ENCODE measurements at regions not wholly inside any gene's neighbourhood (a gene's known extent, or its start where the extent isn't known, plus 50 kb on each side); places are given as distances from the start of the nearest gene placed in this dataset.

GRCh38 chr3:70517124-70517890 is 204.9 kb upstream of the MDFIC2 start:
- dilution Hi-C loops (cut with MboI; ENCODE audit: extremely low pct_ligation_motif_present, low sequenced_read_pairs), result no loop called here

DNA sequence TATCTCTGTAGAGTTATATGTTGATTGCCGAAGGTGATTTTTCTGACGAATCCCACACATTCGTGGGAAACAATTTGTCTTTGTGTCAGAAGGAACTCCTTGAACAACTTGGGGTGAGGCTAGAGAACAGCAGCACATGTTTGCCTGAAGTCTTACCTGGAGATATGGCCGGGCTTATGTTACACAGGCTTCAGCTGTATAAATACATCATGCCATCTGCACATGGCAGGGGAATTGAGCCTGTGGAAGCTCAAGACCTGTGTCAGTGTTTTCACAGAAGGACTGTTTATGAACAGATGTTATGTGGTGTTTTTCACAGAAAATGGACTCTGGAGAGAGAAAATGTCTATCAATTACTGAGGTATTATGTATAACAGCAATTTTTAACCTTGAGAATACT is 203.6 kb upstream of the MDFIC2 start:
- Histone ChIP-seq H3K9me1 (ENCODE audit: control insufficient read depth, extremely low read depth, insufficient read depth, low read length) (no peaks in the 10 kb centered on the region), H4K20me1 (ENCODE audit: control insufficient read depth, extremely low read depth, insufficient read depth, low read length) (no peaks in the 10 kb centered on the region), H3K4me1 (ENCODE audit: control insufficient read depth, extremely low read depth, insufficient read depth, low read length) (no peaks in the 10 kb centered on the region), H3K27ac (ENCODE audit: control insufficient read depth, insufficient read depth, low read length) (no peak overlapping the region), H3K36me3 (ENCODE audit: control insufficient read depth in 2 of 2, extremely low read depth in 1 of 2, insufficient read depth in 2 of 2, low read length in 2 of 2) (no peaks in the 10 kb centered on the region), H2AFZ (ENCODE audit: control insufficient read depth, low read length) (no peak overlapping the region), H3K79me2 (ENCODE audit: control insufficient read depth, insufficient read depth, low read length) (no peaks in the 10 kb centered on the region), H3K9me3 (ENCODE audit: control insufficient read depth, low read depth, low read length) (no peaks in the 10 kb centered on the region), H3K4me2 (ENCODE audit: control insufficient read depth, extremely low read depth, insufficient read depth, low read depth, low read length) (no peak overlapping the region), H3K27me3 (ENCODE audit: control insufficient read depth, extremely low read depth, insufficient read depth, low read length) (peaks cover 2% of the 10 kb centered on the region), H3K4me3 (ENCODE audit: control insufficient read depth in 2 of 3, extremely low read depth in 1 of 3, insufficient read depth in 2 of 3, low read depth in 1 of 3, low read length in 3 of 3) (no peak overlapping the region), H3K9ac (ENCODE audit: control insufficient read depth, extremely low read depth, insufficient read depth, low read length) (no peak overlapping the region)
- FAIRE-seq (no peak), DNase-seq (ENCODE audit: low read depth, low spot score) (no peak)
- dilution Hi-C loops (cut with MboI; ENCODE audit: extremely low pct_ligation_motif_present, low sequenced_read_pairs), result no loop called here
- TF ChIP-seq EZH2 (IDR thresholded peaks at IDR 0.05; ENCODE audit: low read length), result no peak
- TF ChIP-seq, protein P1, sequence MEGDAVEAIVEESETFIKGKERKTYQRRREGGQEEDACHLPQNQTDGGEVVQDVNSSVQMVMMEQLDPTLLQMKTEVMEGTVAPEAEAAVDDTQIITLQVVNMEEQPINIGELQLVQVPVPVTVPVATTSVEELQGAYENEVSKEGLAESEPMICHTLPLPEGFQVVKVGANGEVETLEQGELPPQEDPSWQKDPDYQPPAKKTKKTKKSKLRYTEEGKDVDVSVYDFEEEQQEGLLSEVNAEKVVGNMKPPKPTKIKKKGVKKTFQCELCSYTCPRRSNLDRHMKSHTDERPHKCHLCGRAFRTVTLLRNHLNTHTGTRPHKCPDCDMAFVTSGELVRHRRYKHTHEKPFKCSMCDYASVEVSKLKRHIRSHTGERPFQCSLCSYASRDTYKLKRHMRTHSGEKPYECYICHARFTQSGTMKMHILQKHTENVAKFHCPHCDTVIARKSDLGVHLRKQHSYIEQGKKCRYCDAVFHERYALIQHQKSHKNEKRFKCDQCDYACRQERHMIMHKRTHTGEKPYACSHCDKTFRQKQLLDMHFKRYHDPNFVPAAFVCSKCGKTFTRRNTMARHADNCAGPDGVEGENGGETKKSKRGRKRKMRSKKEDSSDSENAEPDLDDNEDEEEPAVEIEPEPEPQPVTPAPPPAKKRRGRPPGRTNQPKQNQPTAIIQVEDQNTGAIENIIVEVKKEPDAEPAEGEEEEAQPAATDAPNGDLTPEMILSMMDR (optimal IDR thresholded peaks at IDR 0.05 in 1 of 3, IDR thresholded peaks at IDR 0.05 in 1 of 3, conservative IDR thresholded peaks at IDR 0.05 in 1 of 3; ENCODE audit: extremely low read depth in 1 of 3, insufficient read depth in 2 of 3, low read length in 3 of 3), result no peak

More at GRCh38 chr3:70517124-70517890, 204.9 kb upstream of the MDFIC2 start:
- TF ChIP-seq, protein P1 (optimal IDR thresholded peaks at IDR 0.05 in 1 of 3, IDR thresholded peaks at IDR 0.05 in 1 of 3, conservative IDR thresholded peaks at IDR 0.05 in 1 of 3; ENCODE audit: extremely low read depth in 1 of 3, insufficient read depth in 2 of 3, low read length in 3 of 3), result no peak
- TF ChIP-seq EZH2 (IDR thresholded peaks at IDR 0.05; ENCODE audit: low read length), result no peak
- no peaks in the 10 kb centered on the region for H3K79me2 ChIP-seq (ENCODE audit: control insufficient read depth, insufficient read depth, low read length)
- no peak overlapping the region for H3K9ac ChIP-seq (ENCODE audit: control insufficient read depth, extremely low read depth, insufficient read depth, low read length)
- FAIRE-seq (no peak), DNase-seq (ENCODE audit: low read depth, low spot score) (no peak)
- H3K9me3 ChIP-seq (ENCODE audit: control insufficient read depth, low read depth, low read length), result no peaks in the 10 kb centered on the region
- peaks cover 2% of the 10 kb centered on the region for H3K27me3 ChIP-seq (ENCODE audit: control insufficient read depth, extremely low read depth, insufficient read depth, low read length)
- no peaks in the 10 kb centered on the region for H3K4me1 ChIP-seq (ENCODE audit: control insufficient read depth, extremely low read depth, insufficient read depth, low read length)
- no peaks in the 10 kb centered on the region for H3K9me1 ChIP-seq (ENCODE audit: control insufficient read depth, extremely low read depth, insufficient read depth, low read length)
- H3K4me2 ChIP-seq (ENCODE audit: control insufficient read depth, extremely low read depth, insufficient read depth, low read depth, low read length), result no peak overlapping the region
- no peak overlapping the region for H2AFZ ChIP-seq (ENCODE audit: control insufficient read depth, low read length)
- no peaks in the 10 kb centered on the region for H3K36me3 ChIP-seq (ENCODE audit: control insufficient read depth in 2 of 2, extremely low read depth in 1 of 2, insufficient read depth in 2 of 2, low read length in 2 of 2)
- H3K4me3 ChIP-seq (ENCODE audit: control insufficient read depth in 2 of 3, extremely low read depth in 1 of 3, insufficient read depth in 2 of 3, low read depth in 1 of 3, low read length in 3 of 3), result no peak overlapping the region
- H4K20me1 ChIP-seq (ENCODE audit: control insufficient read depth, extremely low read depth, insufficient read depth, low read length), result no peaks in the 10 kb centered on the region
- H3K27ac ChIP-seq (ENCODE audit: control insufficient read depth, insufficient read depth, low read length), result no peak overlapping the region
